Liver (tissue), 3 donors: ENCODE measurements at regions not wholly inside any gene's neighbourhood (a gene's known extent, or its start where the extent isn't known, plus 50 kb on each side); places are given as distances from the start of the nearest gene placed in this dataset.

Source experiments
- ATF3 ChIP-seq: IDR thresholded peaks from 2 replicates; pipeline ENCODE4 v1.6.1; 2016; ENCODE audit warnings: antibody characterized with exemption
- EGR1 ChIP-seq, 2 donors: IDR thresholded peaks; 2 replicates each; pipeline ENCODE4 v1.6.1; 2016 to 2018; ENCODE audit warnings: antibody characterized with exemption in 2 of 2, low read depth in 2 of 2
- HNF4G ChIP-seq: IDR thresholded peaks from 2 replicates; pipeline ENCODE4 v1.6.1; 2016; ENCODE audit warnings: antibody characterized with exemption
- RAD21 ChIP-seq, 2 donors: IDR thresholded peaks; 2 replicates each; pipeline ENCODE4 v1.6.1; 2016; ENCODE audit warnings: antibody characterized with exemption in 2 of 2, mild to moderate bottlenecking in 2 of 2
- RXRA ChIP-seq, 2 donors: IDR thresholded peaks; 2 replicates each; pipeline ENCODE4 v1.6.1; 2017 to 2018; ENCODE audit warnings: antibody characterized with exemption in 2 of 2, mild to moderate bottlenecking in 1 of 2
- SP1 ChIP-seq: IDR thresholded peaks from 2 replicates; pipeline ENCODE4 v1.6.1; 2018; ENCODE audit warnings: antibody characterized with exemption, mild to moderate bottlenecking
- TF ChIP-seq, protein P1 (sequence below): fragments of 150-350 bp; IDR thresholded peaks from 2 replicates; pipeline ENCODE4 v1.5.1; 2017; ENCODE audit warnings: improper control_type of control experiment, low read depth, low read length; ENCODE audit not compliant: missing input control
- TF ChIP-seq, protein P2 (sequence below): IDR thresholded peaks from 2 replicates; pipeline ENCODE4 v1.6.1; 2016; ENCODE audit warnings: antibody characterized with exemption
- TF ChIP-seq, protein P3 (sequence below): IDR thresholded peaks from 2 replicates; pipeline ENCODE4 v1.6.1; 2016; ENCODE audit warnings: antibody characterized with exemption
- donor health status: healthy.
- donor health status: healthy.

- TF ChIP-seq EGR1 (IDR thresholded peaks at IDR 0.05; ENCODE audit: low read depth in 2 of 2), result no peak
- TF ChIP-seq, protein P1, sequence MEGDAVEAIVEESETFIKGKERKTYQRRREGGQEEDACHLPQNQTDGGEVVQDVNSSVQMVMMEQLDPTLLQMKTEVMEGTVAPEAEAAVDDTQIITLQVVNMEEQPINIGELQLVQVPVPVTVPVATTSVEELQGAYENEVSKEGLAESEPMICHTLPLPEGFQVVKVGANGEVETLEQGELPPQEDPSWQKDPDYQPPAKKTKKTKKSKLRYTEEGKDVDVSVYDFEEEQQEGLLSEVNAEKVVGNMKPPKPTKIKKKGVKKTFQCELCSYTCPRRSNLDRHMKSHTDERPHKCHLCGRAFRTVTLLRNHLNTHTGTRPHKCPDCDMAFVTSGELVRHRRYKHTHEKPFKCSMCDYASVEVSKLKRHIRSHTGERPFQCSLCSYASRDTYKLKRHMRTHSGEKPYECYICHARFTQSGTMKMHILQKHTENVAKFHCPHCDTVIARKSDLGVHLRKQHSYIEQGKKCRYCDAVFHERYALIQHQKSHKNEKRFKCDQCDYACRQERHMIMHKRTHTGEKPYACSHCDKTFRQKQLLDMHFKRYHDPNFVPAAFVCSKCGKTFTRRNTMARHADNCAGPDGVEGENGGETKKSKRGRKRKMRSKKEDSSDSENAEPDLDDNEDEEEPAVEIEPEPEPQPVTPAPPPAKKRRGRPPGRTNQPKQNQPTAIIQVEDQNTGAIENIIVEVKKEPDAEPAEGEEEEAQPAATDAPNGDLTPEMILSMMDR, result no peak
- TF ChIP-seq, protein P2, sequence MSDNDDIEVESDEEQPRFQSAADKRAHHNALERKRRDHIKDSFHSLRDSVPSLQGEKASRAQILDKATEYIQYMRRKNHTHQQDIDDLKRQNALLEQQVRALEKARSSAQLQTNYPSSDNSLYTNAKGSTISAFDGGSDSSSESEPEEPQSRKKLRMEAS, result no peak
- TF ChIP-seq SP1, result no peak
- TF ChIP-seq RAD21 (IDR thresholded peaks at IDR 0.05), result no peak
- TF ChIP-seq, protein P3, sequence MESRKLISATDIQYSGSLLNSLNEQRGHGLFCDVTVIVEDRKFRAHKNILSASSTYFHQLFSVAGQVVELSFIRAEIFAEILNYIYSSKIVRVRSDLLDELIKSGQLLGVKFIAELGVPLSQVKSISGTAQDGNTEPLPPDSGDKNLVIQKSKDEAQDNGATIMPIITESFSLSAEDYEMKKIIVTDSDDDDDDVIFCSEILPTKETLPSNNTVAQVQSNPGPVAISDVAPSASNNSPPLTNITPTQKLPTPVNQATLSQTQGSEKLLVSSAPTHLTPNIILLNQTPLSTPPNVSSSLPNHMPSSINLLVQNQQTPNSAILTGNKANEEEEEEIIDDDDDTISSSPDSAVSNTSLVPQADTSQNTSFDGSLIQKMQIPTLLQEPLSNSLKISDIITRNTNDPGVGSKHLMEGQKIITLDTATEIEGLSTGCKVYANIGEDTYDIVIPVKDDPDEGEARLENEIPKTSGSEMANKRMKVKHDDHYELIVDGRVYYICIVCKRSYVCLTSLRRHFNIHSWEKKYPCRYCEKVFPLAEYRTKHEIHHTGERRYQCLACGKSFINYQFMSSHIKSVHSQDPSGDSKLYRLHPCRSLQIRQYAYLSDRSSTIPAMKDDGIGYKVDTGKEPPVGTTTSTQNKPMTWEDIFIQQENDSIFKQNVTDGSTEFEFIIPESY, result no peak
- TF ChIP-seq RXRA (IDR thresholded peaks at IDR 0.05), result no peak
- no peak for TF ChIP-seq HNF4G
- no peak for TF ChIP-seq ATF3
Observed at GRCh38 chr1:168958562-168959289, 147.8 kb upstream of the ATP1B1 start.
